ENCODE measurements at regions not wholly inside any gene's neighbourhood (a gene's known extent, or its start where the extent isn't known, plus 50 kb on each side); places are given as distances from the start of the nearest gene placed in this dataset.

GRCh38 chr13:109368230-109368629, 418.2 kb downstream of the IRS2 start:
- no peak for TF ChIP-seq CTCF (conservative IDR thresholded peaks at IDR 0.05; ENCODE audit: low read depth, low read length)
- no peak for TF ChIP-seq EZH2 (IDR thresholded peaks at IDR 0.05; ENCODE audit: low read length, unreplicated experiment)
- TF ChIP-seq EZH2phosphoT487 (IDR thresholded peaks at IDR 0.05; ENCODE audit: borderline replicate concordance, low read length) = no peak
- ChIA-PET CTCF (no interaction called here), POLR2A (ENCODE audit: unreplicated experiment) (no interaction called here)
- intact Hi-C loops (cut with micrococcal nuclease) = no loop called here
- Histone ChIP-seq H2AFZ (ENCODE audit: low read length) (no peak overlapping the region), H3K27ac (ENCODE audit: low read length) (no peak overlapping the region), H3K9ac (ENCODE audit: low read length) (no peak overlapping the region), H3K36me3 (ENCODE audit: low read depth, low read length) (no peaks in the 10 kb centered on the region), H3K4me2 (ENCODE audit: low read length) (no peak overlapping the region), H4K20me1 (ENCODE audit: low read length) (no peaks in the 10 kb centered on the region), H3K4me3 (ENCODE audit: low read length) (no peak overlapping the region), H3K27me3 (ENCODE audit: low read length) (no peaks in the 10 kb centered on the region), H3K4me1 (ENCODE audit: insufficient read depth, low read length) (no peaks in the 10 kb centered on the region), H3F3A (ENCODE audit: low read length, unreplicated experiment) (no peaks in the 10 kb centered on the region), H3K9me2 (replicated peaks; ENCODE audit: low read length) (no peaks in the 10 kb centered on the region), H3K79me2 (ENCODE audit: low read length) (no peaks in the 10 kb centered on the region), H3K9me3 (ENCODE audit: low read length) (no peaks in the 10 kb centered on the region)
- DNase-seq (no peak), ATAC-seq (no peak)
- BruUV-seq (replicated peaks) = no TSS peak

- Histone ChIP-seq H3K27me3 (ENCODE audit: low read length) (no peaks in the 10 kb centered on the region), H3K79me2 (ENCODE audit: low read length) (no peaks in the 10 kb centered on the region), H3K36me3 (ENCODE audit: low read depth, low read length) (no peaks in the 10 kb centered on the region), H2AFZ (ENCODE audit: low read length) (no peak overlapping the region), H3F3A (ENCODE audit: low read length, unreplicated experiment) (no peaks in the 10 kb centered on the region), H3K9ac (ENCODE audit: low read length) (no peak overlapping the region), H3K4me3 (ENCODE audit: low read length) (no peak overlapping the region), H3K27ac (ENCODE audit: low read length) (no peak overlapping the region), H3K4me2 (ENCODE audit: low read length) (no peak overlapping the region), H3K9me3 (ENCODE audit: low read length) (no peaks in the 10 kb centered on the region), H3K9me2 (replicated peaks; ENCODE audit: low read length) (no peaks in the 10 kb centered on the region), H3K4me1 (ENCODE audit: insufficient read depth, low read length) (no peaks in the 10 kb centered on the region), H4K20me1 (ENCODE audit: low read length) (no peaks in the 10 kb centered on the region)
- ChIA-PET POLR2A (ENCODE audit: unreplicated experiment) (no interaction called here), CTCF (no interaction called here)
- TF ChIP-seq EZH2phosphoT487 (IDR thresholded peaks at IDR 0.05; ENCODE audit: borderline replicate concordance, low read length) = no peak
- TF ChIP-seq EZH2 (IDR thresholded peaks at IDR 0.05; ENCODE audit: low read length, unreplicated experiment) = no peak
- TF ChIP-seq CTCF (conservative IDR thresholded peaks at IDR 0.05; ENCODE audit: low read depth, low read length) = no peak
- no peak for ATAC-seq
- intact Hi-C loops (cut with micrococcal nuclease) = no loop called here
- no TSS peak for BruUV-seq (replicated peaks)
- DNase-seq = no peak
These were observed 419.9 kb downstream of the IRS2 start for GRCh38 chr13:109366525-109366924.

- H3K9me2 ChIP-seq (replicated peaks; ENCODE audit: low read length) = no peaks in the 10 kb centered on the region
- H4K20me1 ChIP-seq (ENCODE audit: low read length) = no peaks in the 10 kb centered on the region
- H3K4me3 ChIP-seq (ENCODE audit: low read length) = no peak overlapping the region
- TF ChIP-seq EZH2 (IDR thresholded peaks at IDR 0.05; ENCODE audit: low read length, unreplicated experiment) (no peak), CTCF (conservative IDR thresholded peaks at IDR 0.05; ENCODE audit: low read depth, low read length) (no peak), EZH2phosphoT487 (IDR thresholded peaks at IDR 0.05; ENCODE audit: borderline replicate concordance, low read length) (no peak)
- no peaks in the 10 kb centered on the region for H3K27me3 ChIP-seq (ENCODE audit: low read length)
- intact Hi-C loops (cut with micrococcal nuclease) = no loop called here
- CTCF ChIA-PET = no interaction called here
- H3K9me3 ChIP-seq (ENCODE audit: low read length) = no peaks in the 10 kb centered on the region
- no peak for ATAC-seq
- no peaks in the 10 kb centered on the region for H3K79me2 ChIP-seq (ENCODE audit: low read length)
- DNase-seq = no peak
- no TSS peak for BruUV-seq (replicated peaks)
- no peak overlapping the region for H3K4me2 ChIP-seq (ENCODE audit: low read length)
- POLR2A ChIA-PET (ENCODE audit: unreplicated experiment) = no interaction called here
- H3F3A ChIP-seq (ENCODE audit: low read length, unreplicated experiment) = no peaks in the 10 kb centered on the region
- H3K9ac ChIP-seq (ENCODE audit: low read length) = no peak overlapping the region
- H3K27ac ChIP-seq (ENCODE audit: low read length) = no peak overlapping the region
- H2AFZ ChIP-seq (ENCODE audit: low read length) = no peak overlapping the region
- H3K4me1 ChIP-seq (ENCODE audit: insufficient read depth, low read length) = no peaks in the 10 kb centered on the region
- no peaks in the 10 kb centered on the region for H3K36me3 ChIP-seq (ENCODE audit: low read depth, low read length)
These were observed 423.0 kb downstream of the IRS2 start for GRCh38 chr13:109363431-109363830.

Data from PC-3 (cell line).